PC-9 (cell line): ENCODE measurements at regions not wholly inside any gene's neighbourhood (a gene's known extent, or its start where the extent isn't known, plus 50 kb on each side); places are given as distances from the start of the nearest gene placed in this dataset.

Source experiments
- EZH2 ChIP-seq: fragments of 200-600 bp; sonication (generic); IDR thresholded peaks from 2 replicates; pipeline ENCODE4 v1.8.0; 2017; ENCODE audit warnings: antibody characterized with exemption, low read depth
- TF ChIP-seq, protein P1 (sequence below): fragments of 200-600 bp; sonication (generic); conservative IDR thresholded peaks from 2 replicates; pipeline ENCODE4 v1.6.1; 2017; ENCODE audit warnings: mixed run types, antibody characterized with exemption, mild to moderate bottlenecking, moderate library complexity

DNA sequence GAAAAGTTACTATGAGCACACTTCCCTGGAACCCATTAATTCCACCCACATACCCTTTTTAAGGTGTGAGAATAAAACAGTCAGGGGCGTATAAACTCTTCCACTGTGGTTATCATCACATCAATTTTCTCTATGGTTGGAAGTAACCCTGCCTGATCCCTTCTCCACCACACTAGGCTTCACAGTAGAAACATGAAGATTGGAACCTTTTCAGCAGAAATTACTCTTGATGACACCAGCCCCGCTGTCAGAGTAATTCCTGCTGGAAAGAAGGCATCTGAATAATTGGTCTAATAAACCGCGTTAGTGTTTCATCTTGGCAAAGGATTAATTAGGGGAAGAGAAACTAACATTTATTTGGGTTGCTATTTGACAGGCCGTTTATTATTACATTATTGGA lies 278.4 kb downstream of the MFSD1 start:
- TF ChIP-seq, protein P1, sequence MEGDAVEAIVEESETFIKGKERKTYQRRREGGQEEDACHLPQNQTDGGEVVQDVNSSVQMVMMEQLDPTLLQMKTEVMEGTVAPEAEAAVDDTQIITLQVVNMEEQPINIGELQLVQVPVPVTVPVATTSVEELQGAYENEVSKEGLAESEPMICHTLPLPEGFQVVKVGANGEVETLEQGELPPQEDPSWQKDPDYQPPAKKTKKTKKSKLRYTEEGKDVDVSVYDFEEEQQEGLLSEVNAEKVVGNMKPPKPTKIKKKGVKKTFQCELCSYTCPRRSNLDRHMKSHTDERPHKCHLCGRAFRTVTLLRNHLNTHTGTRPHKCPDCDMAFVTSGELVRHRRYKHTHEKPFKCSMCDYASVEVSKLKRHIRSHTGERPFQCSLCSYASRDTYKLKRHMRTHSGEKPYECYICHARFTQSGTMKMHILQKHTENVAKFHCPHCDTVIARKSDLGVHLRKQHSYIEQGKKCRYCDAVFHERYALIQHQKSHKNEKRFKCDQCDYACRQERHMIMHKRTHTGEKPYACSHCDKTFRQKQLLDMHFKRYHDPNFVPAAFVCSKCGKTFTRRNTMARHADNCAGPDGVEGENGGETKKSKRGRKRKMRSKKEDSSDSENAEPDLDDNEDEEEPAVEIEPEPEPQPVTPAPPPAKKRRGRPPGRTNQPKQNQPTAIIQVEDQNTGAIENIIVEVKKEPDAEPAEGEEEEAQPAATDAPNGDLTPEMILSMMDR, result no peak
- no peak for TF ChIP-seq EZH2
